Mesodermal cell (in vitro differentiated cells): ENCODE measurements at regions not wholly inside any gene's neighbourhood (a gene's known extent, or its start where the extent isn't known, plus 50 kb on each side); places are given as distances from the start of the nearest gene placed in this dataset.

Experiments
- H3K27ac ChIP-seq: 2 replicates; pipeline ENCODE4 v1.7.0; 2013; ENCODE audit warnings: mild to moderate bottlenecking, low read depth, low read length, moderate library complexity; ENCODE audit not compliant: severe bottlenecking
- H3K36me3 ChIP-seq: 2 replicates; pipeline ENCODE4 v1.7.1; 2013; ENCODE audit warnings: mild to moderate bottlenecking, low read length, moderate library complexity; ENCODE audit not compliant: control insufficient read depth, insufficient read depth
- H3K4me1 ChIP-seq: one replicate; pipeline ENCODE4 v1.7.1; 2013; ENCODE audit warnings: mild to moderate bottlenecking, low read length; ENCODE audit not compliant: insufficient read depth, control insufficient read depth, poor library complexity, severe bottlenecking
- H3K4me3 ChIP-seq: 2 replicates; pipeline ENCODE4 v1.7.0; 2013; ENCODE audit warnings: low read length, control low read depth, mild to moderate bottlenecking; ENCODE audit not compliant: insufficient read depth, poor library complexity, severe bottlenecking; ENCODE audit errors: extremely low read depth
- H3K9me3 ChIP-seq: 2 replicates; pipeline ENCODE4 v1.7.1; 2013; ENCODE audit warnings: mild to moderate bottlenecking, low read length, moderate library complexity; ENCODE audit not compliant: control insufficient read depth
- WGBS, 2 experiments: methylation state at CpG; one replicate each; pipeline ENCODE4 v1.1.5; 2013; ENCODE audit warnings: missing lambda C conversion rate in 2 of 2; ENCODE audit not compliant: insufficient coverage in 2 of 2; 5-methylcytosine and 5-hydroxymethylcytosine counted together

DNA sequence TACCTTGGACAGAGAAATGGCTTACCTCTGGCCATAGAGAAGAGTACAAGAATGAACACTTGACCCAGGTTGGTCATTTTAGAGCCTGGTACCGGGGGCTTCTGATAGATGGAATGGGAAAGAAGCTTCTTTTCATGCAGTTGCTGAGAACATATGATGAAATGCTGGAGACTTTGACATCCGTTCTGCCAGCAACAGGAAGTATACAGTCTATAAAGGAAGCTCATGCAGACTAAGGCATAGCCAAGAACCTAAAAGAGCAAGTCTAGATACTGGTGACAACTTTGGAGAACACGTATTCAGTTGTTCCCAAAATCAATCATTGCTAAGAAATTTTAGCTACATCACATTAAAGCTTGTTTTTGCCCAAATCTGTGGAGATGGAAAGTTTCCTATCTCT lies 894.6 kb downstream of the METTL15 start:
- Histone ChIP-seq H3K4me3 (no peak overlapping the region), H3K27ac (no peak overlapping the region), H3K4me1 (no peaks in the 10 kb centered on the region), H3K9me3 (no peaks in the 10 kb centered on the region), H3K36me3 (no peaks in the 10 kb centered on the region)
- WGBS, 2 experiments = 94% methylated on average over 2 of the region's 3 CpGs

GRCh38 chr11:28999620-29000019 lies 891.4 kb downstream of the METTL15 start:
- Histone ChIP-seq H3K4me1 (no peaks in the 10 kb centered on the region), H3K36me3 (no peaks in the 10 kb centered on the region), H3K9me3 (no peaks in the 10 kb centered on the region), H3K4me3 (no peak overlapping the region), H3K27ac (no peak overlapping the region)
- WGBS, 2 experiments = no CpG with 5 or more reads among the region's 1 CpG

DNA sequence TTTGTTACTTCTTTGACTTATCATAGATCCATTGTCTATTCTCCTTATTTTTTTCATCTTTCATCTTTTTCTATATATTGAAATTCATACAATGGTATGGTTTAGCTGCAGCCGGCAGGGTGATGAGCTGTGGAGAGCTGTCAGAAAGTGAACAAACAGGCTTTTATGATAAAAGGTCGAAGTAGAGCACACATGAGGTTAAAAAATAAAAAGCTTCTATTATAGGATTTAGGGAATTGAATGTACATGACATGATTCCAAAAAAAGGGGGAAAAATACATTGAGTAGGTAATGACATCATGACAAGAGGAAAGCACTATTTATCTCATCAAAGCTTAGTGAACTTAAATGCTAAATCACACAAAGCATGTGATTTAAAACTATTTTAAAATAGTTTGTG lies 884.8 kb downstream of the METTL15 start:
- H3K36me3 ChIP-seq = no peaks in the 10 kb centered on the region
- 40 to 75% methylated on average over 1 to 2 of the region's 2 CpGs for WGBS, 2 experiments
- no peaks in the 10 kb centered on the region for H3K9me3 ChIP-seq
- no peak overlapping the region for H3K4me3 ChIP-seq
- no peaks in the 10 kb centered on the region for H3K4me1 ChIP-seq
- no peak overlapping the region for H3K27ac ChIP-seq

- no peak overlapping the region for H3K4me3 ChIP-seq
- H3K9me3 ChIP-seq = no peaks in the 10 kb centered on the region
- no peaks in the 10 kb centered on the region for H3K36me3 ChIP-seq
- H3K27ac ChIP-seq = no peak overlapping the region
- WGBS, 2 experiments = 100% methylated on average over 3 to 4 of the region's 4 CpGs
- no peaks in the 10 kb centered on the region for H3K4me1 ChIP-seq
These were observed 876.0 kb downstream of the METTL15 start for GRCh38 chr11:28984231-28984630.

DNA sequence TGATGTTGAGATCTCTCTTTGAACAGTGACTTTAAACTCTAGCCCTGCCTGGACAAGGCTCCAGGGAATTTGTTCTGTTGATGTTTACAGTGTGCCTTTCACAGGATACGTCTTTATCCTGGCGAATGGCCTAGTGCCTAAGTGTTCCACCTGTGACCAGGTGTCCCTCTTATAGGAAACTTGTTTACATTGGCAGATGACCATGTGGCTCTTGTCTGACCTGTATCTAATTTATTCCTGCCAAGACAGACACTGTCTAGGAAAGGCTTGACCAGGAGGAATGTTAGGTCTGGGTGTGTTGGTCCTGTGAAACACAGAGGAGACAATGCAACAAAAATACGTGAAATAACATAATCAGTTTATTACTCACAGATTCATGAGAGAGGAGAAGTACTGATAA lies 875.6 kb downstream of the METTL15 start:
- Histone ChIP-seq H3K9me3 (no peaks in the 10 kb centered on the region), H3K27ac (no peak overlapping the region), H3K4me1 (no peaks in the 10 kb centered on the region), H3K4me3 (no peak overlapping the region), H3K36me3 (no peaks in the 10 kb centered on the region)
- 100% methylated on average over 2 of the region's 3 CpGs; no CpG with 5 or more reads in 1 of the 2 experiments for WGBS, 2 experiments

- H3K9me3 ChIP-seq = no peaks in the 10 kb centered on the region
- no peaks in the 10 kb centered on the region for H3K4me1 ChIP-seq
- 100% methylated on average over 1 of the region's 1 CpG; no CpG with 5 or more reads in 1 of the 2 experiments for WGBS, 2 experiments
- no peaks in the 10 kb centered on the region for H3K36me3 ChIP-seq
- no peak overlapping the region for H3K4me3 ChIP-seq
- H3K27ac ChIP-seq = no peak overlapping the region
These were observed 873.2 kb downstream of the METTL15 start for GRCh38 chr11:28981381-28981780.

- H3K4me1 ChIP-seq = no peaks in the 10 kb centered on the region
- no peaks in the 10 kb centered on the region for H3K36me3 ChIP-seq
- WGBS, 2 experiments = 100% methylated on average over 1 of the region's 4 CpGs; no CpG with 5 or more reads in 1 of the 2 experiments
- no peak overlapping the region for H3K4me3 ChIP-seq
- no peaks in the 10 kb centered on the region for H3K9me3 ChIP-seq
- H3K27ac ChIP-seq = no peak overlapping the region
These were observed 868.6 kb downstream of the METTL15 start for GRCh38 chr11:28976801-28977145.

- no peak overlapping the region for H3K27ac ChIP-seq
- no peak overlapping the region for H3K4me3 ChIP-seq
- H3K36me3 ChIP-seq = no peaks in the 10 kb centered on the region
- WGBS, 2 experiments = 84 to 100% methylated on average over 8 to 9 of the region's 10 CpGs
- no peaks in the 10 kb centered on the region for H3K4me1 ChIP-seq
- no peaks in the 10 kb centered on the region for H3K9me3 ChIP-seq
These were observed 868.0 kb downstream of the METTL15 start for GRCh38 chr11:28976012-28976800.

- H3K9me3 ChIP-seq = no peaks in the 10 kb centered on the region
- H3K4me1 ChIP-seq = no peaks in the 10 kb centered on the region
- H3K4me3 ChIP-seq = no peak overlapping the region
- no peak overlapping the region for H3K27ac ChIP-seq
- H3K36me3 ChIP-seq = no peaks in the 10 kb centered on the region
These were observed 861.6 kb downstream of the METTL15 start for GRCh38 chr11:28969832-28970231.

DNA sequence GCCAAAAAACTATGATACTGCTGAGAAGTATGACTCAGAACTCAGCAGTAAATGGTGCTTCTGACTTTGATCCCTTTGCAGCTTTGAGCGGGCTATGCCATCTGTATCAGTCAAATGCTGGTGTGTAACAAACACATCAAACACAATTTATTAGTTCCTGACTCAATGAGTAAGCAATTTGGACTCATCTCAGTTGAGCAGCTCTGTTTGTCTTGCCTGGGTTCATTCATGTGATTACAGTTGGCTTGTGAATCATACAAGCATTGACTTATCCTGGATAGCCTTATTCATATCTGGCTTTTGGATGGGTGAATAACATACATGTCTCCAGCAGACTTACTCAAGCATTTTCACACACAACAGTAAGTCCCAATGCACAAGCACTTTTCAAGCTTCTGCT lies 858.8 kb downstream of the METTL15 start:
- WGBS, 2 experiments = 100% methylated on average over 1 of the region's 1 CpG
- Histone ChIP-seq H3K9me3 (no peaks in the 10 kb centered on the region), H3K27ac (no peak overlapping the region), H3K36me3 (no peaks in the 10 kb centered on the region), H3K4me1 (no peaks in the 10 kb centered on the region), H3K4me3 (no peak overlapping the region)

DNA sequence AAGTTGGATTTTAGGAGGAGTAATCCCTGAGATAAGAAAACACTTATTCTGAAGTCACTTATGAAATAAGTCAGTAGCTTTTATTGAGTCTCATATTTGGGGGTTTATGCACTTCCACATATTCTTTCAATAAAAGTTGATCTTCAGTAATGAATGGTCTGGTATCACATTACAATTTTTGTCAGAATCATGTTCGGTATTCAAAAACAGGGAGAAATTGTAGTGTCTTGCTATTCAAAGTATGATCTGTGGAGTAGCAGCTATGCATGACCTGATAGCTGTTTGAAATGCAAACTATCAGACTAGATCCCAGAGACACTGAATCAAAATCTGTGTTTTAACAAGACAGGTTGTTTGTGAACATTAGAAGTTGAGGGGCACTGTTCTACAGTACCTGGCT lies 857.6 kb downstream of the METTL15 start:
- Histone ChIP-seq H3K27ac (no peak overlapping the region), H3K4me3 (no peak overlapping the region), H3K36me3 (no peaks in the 10 kb centered on the region), H3K4me1 (no peaks in the 10 kb centered on the region), H3K9me3 (no peaks in the 10 kb centered on the region)
- WGBS, 2 experiments = 88% methylated on average over 1 of the region's 1 CpG; no CpG with 5 or more reads in 1 of the 2 experiments
